GM19035 (cell line): ENCODE measurements at regions not wholly inside any gene's neighbourhood (a gene's known extent, or its start where the extent isn't known, plus 50 kb on each side); places are given as distances from the start of the nearest gene placed in this dataset.

Source experiments
- ATAC-seq: cut with Tn5 transposase; IDR thresholded peaks from one replicate; pipeline ENCODE4 v1.9.1; 2021; ENCODE audit not compliant: unreplicated experiment

DNA sequence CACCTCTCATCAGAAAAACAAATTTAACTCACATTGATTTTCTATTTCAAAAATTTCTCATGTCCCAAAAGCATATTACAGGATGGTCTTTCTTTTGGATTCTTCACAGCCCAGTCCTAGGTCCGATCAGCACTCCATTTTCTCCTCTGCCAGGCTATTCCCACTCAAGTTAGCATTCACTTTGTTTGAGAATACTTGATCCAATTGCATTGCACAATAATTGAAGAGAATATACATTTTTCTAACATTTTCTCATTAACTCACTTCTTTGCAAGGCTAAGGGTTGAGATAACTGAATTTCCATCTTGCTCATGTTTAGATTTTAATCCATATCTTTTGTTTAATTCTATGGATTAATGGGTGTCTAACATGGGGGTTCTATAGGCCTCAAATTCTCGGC, 716.1 kb downstream of the QKI start:
- ATAC-seq: no peak

DNA sequence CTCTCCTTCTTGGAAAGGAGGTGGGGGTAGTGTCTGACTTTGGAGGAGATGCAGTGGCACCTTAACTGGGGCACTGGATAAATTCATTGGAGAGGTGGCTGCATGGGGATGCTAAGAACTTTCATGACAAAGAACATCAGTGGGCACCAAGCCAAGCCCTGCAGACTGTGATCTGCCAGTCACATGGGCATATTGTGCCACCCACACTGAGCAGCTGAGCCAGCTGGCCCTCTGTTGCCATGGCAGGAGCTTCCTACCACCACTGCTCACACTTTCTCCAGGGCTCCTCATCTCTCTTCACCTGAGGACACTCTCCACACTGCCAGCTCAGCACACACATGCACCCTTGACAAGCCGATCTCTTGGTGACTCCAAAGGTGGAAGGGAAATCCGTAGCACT, 715.6 kb downstream of the QKI start:
- no peak for ATAC-seq

DNA sequence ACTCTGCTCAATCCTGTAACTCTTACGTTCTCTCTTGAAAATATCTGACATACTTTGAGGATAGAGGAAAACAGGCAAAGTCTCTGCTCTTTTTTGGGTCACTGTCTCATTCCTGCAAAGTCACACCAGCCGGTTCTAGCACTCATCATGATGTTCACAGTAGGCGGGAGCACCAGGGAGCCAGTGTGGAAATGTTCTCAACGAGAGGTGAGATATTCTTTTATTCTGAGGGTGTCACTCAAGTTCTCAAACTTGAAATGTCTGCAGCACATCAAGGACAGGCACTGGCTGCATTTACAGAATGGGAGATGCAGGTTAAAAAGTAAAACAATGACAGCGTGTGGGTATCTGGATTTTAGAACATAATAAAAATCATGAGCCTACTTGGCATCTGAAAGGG, 714.7 kb downstream of the QKI start:
- ATAC-seq: no peak

DNA sequence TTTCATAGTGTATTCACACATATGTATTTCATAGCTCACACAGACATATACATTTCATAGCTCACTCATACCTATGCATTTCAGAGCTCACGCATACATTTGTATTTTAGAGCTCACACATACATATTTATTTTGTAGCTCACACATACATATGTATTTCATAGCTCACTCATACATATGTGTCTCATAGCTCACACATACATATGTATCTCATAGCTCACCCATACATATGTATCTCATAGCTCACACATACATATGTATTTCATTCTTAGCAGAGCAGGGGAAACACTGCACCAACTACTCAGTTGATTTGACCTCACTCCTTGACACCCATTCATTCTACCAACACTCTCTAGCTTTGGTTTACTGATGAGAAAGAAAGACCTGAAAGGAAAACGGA, 713.6 kb downstream of the QKI start:
- no peak for ATAC-seq

DNA sequence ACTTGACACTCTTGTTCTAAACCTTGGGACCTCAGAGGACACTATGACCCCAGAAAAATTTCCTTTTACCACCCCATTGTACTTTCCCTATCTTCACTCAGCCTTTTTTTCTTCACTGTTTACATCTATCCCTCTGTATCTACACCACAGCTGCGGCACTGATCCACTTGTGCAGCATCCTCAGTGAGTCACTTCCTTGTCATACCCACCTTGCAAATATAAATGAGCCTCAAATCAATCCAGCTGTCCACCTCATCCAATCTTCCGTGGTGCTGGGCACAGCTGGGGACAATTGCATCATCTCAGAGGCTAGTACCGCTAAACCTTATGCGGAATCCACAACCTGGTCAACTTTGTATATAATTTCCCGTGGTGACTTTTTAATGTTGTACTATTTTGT, 710.5 kb downstream of the QKI start:
- ATAC-seq: no peak

DNA sequence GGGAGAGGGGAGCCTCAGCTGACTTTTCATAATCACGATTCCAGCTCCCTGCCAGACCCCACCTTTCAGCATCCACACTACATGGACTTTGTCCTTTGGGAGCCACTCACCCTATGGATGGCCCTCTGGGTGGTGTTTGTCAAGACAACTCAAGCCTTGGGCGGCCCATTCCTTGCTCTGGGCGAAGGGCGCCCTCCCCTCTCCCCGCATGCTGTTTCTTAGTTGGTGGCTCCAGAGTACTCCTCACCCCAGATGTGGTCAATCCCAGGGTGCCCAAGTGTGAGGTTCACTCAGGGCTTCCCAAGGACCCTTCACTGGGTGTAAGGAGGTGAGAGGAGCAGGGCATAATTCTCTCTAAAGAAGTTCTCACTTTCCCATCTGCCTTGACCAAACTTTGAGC, 710.0 kb downstream of the QKI start:
- no peak for ATAC-seq

DNA sequence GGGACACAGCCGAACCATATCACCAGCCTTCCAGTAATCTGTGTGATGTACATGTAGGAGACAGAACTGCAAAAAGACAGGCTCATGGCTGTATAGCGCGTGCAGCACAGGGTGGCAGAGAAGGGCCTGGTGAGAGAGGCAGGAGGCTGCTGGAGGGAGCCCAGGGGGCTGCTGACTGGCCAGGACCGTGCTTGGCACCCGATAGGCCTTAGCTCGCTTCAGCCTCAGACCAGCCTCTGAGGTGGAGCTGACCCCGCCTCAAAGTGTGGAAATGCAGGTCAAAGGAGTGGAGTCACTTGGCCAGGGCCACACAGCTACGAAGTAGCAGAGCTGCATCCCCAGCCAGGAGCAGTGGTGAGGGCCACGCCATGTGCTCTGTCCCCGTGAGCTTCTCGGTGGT, 707.6 kb downstream of the QKI start:
- ATAC-seq: no peak

DNA sequence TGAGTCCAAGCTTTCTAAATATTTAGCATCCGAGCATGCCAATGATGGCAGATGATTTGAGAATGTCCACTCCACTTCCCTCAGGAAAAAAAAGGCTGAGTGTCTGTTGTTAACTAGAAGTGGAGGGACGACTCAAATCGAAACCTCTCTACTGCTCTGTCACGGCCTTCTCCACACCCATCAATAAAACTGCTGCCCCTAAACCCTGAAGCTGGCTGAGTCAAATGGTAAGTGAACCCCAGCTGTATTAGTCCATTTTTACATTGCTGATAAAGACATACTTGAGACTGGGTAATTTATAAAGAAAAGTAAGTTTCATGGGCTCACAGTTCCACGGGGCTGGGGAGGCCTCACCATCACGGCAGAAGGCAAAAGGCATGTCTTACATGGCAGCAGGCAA, 707.0 kb downstream of the QKI start:
- no peak for ATAC-seq

DNA sequence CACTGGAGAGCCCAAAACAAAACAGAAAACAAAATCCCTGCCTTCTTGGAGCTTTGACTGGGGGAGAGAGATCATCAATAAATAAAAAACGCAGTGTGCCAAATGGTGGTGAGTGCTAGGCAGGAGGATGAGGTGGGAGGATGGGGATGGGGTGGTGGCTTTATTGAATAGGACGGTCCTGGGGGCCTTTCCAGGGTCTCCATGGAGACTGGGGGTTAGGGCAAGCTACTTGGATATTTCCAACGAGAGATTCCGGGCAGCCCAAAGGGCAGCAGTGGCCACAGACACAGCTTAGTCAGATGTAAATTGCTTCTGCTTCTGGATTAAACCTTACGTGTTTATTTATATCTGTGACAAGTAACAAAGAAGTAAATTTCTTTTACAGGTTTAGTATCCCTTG, 700.1 kb downstream of the QKI start:
- no peak for ATAC-seq

DNA sequence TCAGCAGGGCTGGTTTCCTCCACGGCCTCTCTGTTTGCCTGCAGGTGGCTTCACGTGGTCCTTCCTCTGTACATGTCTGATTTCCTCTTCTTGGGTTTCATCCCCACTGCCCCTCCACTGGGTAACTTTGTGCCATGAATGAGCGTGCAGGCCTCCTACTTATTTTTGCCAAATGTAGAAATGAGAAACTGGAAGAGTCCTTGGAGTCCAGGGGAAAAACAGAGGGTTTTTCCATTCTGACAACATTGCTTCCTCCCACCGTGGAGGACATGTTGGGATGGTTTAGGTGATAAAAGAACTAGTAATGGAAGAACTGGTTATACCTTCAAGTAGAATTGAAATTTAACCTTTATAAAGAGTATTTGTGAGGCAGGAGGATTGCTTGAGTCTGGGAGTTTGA, 699.5 kb downstream of the QKI start:
- ATAC-seq: no peak

DNA sequence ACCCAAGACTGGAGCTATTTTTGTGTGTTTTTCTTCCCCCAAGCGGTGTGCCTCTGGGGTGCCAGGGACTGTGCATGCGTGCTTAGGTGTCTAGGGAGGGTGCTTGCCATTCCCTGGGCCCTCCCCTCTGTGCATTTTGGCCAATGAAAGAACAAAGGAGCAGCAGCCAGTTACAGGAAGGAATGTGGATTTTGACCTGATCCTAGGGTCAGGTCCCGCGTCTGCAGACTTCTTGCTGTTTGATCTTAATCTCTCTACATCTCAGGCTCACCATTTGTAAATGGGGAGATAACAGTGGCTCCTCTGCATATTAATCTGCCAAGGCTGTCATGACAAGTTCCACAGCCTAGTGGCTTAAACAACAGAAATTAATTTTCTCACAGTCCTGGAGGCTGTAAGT, 699.1 kb downstream of the QKI start:
- no peak for ATAC-seq

DNA sequence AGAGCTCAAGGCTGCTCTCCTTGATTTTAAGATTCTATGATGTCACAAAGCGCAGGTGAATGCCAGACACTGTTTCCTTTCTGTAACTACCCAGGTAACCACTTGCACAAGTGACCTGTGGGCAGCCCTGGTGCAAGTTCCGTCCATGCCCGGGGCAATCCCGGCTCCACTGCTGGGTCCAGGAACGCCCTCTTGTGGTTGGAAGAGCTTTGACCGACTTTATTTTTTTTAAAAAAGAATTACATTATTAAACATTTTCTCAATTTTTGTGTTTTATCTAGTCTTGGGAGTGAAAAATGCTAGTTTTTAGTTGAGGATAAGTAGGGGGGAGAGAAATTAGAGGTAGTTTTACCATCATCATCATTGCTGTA, 695.2 kb downstream of the QKI start:
- no peak for ATAC-seq

DNA sequence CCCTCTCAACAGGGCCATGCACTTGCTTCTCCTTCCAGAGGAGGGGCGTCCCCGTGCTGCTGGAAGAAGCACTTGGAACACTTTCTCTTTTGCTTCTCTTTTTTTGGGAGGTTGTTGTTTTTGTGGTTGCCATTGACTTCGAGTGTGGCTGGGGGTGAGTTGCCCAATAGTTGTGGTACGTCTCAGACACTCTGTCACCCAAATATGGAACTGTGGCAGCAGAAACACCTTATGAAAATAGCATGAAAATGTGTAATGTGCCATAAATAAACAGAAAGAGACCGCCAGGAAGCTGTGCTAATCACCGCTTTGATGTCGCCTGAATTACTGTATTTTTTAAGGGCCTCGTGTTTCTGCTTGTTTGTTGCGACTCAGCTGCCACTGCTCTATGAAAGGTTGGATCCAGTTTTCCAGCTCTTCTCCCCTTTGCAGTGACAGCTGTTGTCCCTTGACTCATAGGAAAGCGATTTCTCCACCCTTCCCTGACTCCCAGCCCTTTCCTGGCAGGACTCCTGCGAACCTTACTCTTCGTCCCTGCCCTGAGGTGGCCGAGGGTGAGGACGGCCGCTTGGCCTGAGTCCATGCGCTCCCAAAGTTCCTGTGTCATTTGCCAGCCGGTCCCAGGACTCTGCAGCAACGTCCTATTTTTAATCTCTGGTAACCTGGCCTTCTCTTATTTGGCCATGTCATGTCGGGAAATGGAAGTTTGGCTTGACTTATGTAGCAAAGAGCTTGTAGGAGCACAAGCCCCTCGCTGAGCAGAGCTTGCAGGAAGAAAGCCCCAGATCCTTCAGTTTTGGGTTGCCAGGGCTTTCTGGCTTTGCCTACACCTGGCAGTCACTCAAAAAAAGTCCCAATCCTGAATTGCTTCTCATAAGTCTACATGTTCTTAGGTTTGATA, 694.6 kb downstream of the QKI start:
- ATAC-seq: no peak

DNA sequence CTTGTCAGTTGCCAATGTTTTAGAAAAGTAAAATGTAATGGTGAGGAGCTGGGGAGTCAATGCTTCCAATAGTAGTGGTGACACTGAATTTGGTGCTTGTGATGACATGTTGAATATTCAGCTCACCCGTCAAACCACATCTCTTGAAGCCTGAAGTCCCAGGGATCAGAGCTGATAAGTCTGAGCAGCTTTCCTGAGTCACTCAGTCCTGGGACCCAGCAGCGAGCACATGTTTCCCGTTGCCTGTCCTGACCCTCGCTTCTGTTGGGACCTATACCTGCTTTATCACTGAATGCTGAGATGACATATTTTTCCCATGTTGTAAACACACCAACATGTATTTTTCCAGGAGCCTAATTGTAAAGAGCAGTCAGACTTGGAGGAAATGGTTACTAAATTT, 693.6 kb downstream of the QKI start:
- ATAC-seq: no peak

DNA sequence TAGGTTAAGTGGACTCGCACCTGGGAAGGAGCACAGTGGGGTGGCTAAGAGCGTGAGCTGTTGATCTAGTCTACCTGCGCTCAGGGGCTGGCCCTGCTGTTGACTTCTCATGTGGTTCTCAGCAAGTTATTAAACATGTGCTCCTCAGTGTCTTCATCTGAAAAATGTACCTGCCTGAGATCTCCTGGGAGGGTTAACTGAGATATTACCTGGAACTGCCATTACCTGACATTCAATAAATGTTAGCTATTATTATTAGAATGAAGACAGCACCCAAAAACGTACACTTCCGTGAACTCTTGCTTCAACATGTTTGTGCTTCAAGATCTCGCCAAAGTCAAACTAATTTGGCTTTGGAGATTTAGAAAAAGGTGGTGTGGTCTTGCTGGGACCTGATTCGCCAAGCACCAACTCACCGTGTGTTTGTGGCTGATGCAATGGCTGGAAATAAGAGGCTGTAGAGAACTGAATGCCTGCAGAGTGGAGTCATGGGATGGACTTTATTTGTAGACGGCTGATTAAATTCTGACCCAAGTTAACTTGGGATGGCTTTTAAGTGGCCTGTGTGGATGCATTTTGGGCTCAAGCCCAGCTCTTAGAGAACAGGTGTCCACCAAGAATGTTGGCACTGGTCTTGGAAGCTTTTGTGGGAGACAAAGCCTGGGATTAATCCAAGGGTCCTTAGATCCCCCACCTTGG, 692.9 kb downstream of the QKI start:
- ATAC-seq: no peak

DNA sequence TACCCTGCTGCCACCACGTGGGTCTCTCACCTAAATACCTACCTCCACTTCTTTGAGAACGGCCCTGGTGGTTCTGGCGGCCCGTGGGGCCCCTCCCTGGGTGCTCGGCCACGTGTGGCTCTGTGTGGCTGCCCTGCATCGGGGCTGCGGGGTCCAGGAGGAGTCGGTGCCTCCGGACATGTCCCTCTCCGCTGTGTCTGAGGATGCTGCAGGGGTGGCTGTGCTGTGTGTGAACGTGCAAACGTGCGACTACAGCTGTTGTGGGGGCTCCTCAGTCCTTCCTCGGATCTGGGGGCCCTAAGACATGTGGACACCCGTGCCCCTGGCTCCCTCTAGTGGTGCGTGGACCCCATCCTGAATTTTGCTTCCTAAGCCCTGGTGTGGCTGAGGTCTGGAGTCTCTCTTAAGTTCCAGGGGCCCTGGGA, 691.8 kb downstream of the QKI start:
- no peak for ATAC-seq

DNA sequence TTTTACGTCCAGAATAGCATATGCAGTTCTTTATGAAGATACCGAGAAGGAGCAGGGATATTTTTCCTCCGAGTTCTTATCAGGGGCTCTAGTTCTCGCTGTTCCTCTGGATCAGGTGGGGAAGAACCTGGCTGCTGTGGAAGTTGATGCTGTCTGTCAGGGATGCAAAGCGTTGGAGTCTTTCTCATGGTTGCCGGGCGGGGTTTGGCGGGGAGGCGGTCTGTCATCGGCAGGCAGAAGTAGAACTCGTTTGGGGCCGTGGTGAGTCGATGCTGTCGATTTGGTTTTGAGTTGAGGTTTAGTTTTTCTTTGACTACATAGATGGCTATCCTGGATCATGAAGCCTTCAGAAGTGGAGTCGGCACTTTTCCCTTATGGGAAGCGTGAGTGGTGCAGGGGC, 691.2 kb downstream of the QKI start:
- ATAC-seq: no peak

DNA sequence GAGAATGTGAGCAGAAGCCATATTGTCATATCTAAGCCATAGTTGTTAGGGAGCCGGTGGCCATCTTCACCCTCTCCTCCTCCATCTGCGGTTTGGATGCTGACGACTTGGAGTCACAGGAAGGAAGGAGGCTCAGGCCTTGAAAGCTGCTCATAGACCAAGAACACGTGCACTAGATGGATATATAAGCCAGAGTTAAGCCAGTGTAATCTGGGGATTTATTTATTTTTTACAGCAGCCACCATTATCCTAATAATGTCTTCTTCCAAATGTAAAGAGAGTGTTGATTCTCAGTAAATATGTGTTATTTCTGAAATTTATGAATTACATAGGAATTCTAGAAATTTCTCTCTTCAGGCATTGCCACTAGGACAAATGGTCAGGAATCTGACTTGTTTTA, 689.9 kb downstream of the QKI start:
- no peak for ATAC-seq

DNA sequence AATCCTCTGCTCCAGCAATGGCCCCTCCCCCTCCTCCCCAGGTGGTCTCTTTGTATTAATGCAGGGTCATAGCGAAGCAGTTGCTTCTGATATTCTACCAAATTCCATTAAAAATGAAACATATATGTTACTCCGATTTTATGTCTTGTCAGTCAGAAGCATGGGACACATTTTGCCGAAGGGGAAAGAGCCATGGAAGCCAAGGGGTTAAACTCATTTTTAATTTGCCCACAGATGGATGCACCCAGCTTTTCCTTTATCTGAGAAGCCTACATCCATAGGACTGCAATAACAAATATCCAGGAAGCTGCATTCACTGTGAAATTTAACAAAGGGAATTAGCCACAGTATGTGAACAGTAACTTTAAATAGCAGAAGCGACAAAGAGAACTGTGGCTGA, 688.2 kb downstream of the QKI start:
- ATAC-seq: no peak

DNA sequence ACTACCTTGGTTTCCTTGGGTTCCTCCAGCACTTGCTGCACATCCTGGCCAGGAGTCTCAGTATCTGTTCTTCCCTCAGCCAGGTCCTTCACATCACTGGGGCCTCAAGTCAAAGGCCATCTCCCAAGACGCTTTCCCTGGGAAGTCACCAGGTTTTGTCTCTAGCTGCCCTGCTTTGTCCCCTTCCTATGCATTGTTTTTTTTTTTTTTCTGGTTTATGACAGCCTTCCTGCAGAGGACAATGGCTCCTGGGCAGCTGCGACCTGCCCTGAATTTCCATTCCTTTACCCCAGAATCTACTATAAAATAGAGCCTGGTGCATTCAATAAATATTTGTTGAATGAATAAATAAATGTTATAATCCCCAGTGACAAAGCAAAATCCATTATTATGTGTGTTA, 687.3 kb downstream of the QKI start:
- ATAC-seq: no peak

DNA sequence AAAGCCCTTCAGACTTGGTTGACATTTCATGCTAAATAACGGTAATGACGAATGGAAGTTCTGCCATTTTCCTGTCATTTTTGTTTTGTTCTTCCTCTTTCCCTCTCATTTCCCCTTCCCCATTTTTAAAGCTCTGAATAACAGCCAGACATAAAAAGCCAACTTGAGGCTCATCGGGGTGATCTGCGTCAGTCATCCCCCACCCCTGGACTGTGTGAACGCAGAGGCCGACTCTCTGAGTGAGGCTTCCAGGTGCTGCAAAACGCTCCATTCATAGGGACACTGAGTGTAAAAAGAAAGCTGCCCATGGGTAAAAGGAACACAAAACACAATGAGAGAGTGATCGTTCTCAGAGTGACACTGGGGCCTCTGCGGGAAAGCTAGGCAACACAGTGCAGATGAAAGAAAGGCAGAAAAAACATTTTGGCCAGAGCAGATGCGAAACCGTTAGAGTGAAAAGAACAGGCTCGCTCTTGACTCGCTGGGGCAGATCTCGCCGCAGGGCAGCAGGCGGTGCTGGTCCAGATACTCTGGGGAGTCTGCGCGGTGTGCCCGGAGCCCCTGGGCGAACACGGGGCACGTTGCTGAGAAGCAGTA, 684.8 kb downstream of the QKI start:
- no peak for ATAC-seq

DNA sequence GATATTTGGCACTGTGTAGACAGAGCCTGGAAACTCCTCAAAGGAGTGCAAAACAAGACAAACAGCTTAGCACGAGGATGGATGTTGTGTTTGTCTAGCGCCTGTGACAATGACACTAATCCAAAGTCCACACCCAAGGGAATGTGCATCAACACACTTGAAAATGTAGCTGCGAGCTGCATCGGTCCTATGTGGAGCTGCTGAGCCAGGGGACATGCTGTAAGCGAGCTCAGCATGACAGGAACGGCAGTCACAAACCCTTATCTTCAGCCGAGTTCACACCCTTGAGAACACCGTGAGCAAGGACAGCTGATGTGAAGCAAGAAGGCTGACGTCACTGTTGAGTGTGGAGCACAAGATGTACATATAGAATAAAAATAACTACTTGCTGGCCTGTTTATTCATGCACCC, 684.3 kb downstream of the QKI start:
- no peak for ATAC-seq
